Jurkat, Clone E6-1 (cell line): ENCODE measurements at regions not wholly inside any gene's neighbourhood (a gene's known extent, or its start where the extent isn't known, plus 50 kb on each side); places are given as distances from the start of the nearest gene placed in this dataset.
A peak's percentile ranks its signal among the peaks of the same experiment; 100 is the strongest.
"Not testable (repeated sequence)": the region's sequence is repeated elsewhere in the genome, so short reads cannot be mapped to it uniquely, and the experiment has no call there.

Experiments used
- DNase-seq: peaks from one replicate; pipeline ENCODE4 v3.0.0-alpha.2; 2011; ENCODE audit warnings: low read depth, low spot score
- H3K4me3 ChIP-seq: 2 replicates; pipeline ENCODE4 v1.5.1; 2011; ENCODE audit warnings: mild to moderate bottlenecking, low read length, control low read depth, moderate library complexity

DNA sequence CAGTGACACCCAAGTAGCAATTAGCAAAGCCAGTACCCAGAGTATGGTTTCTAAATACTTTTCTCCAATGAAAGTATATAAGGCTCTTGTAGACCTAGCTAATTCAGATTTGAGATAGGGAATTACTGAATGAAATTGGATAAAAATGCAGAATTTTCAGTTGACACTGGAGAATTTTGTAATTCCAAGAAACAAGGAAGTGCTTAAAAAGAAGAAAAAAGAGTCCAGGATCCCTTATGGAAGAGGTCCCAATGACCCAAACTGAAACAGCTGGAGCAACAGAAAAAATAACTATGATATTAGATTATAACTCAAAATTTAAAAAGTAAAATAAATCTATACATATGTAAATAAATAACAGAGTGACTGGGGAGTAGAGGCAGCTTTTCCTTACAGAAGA lies 335.2 kb downstream of the C3orf38 start:
- DNase-seq, result no peak
- H3K4me3 ChIP-seq, result no peak overlapping the region

DNA sequence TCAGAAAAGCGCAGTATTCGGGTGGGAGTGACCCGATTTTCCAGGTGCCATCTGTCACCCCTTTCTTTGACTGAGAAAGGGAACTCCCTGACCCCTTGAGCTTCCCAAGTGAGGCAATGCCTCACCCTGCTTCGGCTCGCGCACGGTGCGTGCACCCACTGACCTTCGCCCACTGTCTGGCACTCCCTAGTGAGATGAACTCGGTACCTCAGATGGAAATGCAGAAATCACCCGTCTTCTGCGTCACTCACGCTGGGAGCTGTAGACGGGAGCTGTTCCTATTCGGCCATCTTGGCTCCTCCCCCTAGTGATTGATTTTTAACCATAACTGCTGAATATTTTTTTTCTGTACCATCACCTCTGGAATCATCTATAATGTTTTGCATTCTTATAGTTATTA lies 359.1 kb downstream of the C3orf38 start:
- not testable (repeated sequence) for DNase-seq, H3K4me3 ChIP-seq

DNA sequence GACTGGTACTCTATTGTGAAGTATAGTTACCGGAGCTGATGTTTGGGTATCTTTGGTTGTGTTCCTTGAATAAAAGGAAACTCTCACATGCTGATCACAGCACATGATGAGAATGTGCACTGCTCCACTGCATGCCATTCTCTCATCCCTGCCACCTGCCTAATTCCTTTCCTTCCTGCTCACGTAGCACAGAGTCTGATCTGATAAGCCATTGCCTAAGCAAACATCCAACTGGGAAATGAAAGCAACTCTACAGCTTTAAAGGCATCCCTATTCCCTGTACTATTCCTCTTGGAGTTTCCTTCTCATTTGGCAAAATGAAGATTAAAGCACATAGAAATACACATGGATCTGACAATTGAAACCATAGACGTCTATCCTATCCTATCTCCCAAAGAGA lies 359.8 kb downstream of the C3orf38 start:
- no peak for DNase-seq

DNA sequence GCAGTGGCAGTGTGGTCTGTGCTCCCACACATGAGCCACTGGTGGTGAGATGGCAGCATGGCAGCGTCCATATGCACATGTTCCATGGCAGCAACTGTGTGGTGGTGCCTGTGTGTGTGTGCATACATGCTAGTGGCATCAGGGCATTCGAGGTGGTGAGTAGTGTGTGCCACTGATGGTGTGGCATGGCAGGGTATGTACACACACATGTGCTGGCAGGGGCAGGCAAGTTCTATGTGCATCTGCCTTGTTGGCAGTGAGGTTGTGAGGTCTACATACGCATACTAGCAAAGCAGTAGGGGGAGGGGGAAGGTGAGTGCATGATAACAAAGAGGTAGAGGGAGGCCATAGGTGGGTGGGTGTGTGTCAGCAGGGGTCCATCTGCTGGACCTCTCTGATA lies 378.7 kb downstream of the C3orf38 start:
- H3K4me3 ChIP-seq, result no peak overlapping the region
- DNase-seq, result no peak

More for the DNA sequence above, 359.8 kb downstream of the C3orf38 start:
- H3K4me3 ChIP-seq, result no peak overlapping the region

DNA sequence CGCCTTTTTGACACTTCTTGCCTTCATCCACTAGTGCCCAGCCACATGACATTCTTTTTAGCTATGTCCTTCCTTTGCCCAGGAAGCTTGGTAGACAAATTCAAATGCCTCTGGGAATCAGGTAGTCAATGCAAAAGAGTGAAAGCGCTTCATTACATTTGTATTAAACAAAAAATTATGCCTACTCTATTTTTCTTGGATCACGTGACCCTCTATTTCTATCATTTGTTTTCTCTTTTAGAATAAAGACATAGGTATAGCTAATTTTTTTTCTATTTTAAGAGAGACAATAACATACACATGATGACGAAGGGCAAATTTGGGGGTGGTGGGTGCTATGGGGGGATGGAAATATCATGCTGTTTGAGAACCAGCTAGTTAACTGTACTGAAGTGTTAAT lies 384.8 kb downstream of the C3orf38 start:
- no peak for DNase-seq
- H3K4me3 ChIP-seq, result no peak overlapping the region

DNA sequence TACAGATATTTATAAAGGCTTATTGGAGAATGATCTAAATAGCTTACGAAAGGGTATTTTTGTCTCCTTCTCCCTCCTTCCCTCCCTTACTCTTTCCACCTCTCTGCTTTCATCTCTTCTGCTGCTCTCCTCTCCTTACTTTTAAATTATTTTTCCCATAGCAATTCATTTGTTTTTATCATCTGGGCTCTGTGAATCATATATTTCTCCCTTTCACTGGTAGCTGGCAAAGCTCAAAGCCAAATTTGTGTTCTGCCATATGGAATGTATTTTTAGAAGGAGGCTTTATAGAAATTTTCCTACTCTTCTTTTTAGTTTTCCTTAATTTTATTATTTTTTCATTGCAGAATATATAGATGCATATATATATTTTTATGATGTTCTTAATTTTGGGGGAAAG lies 385.8 kb downstream of the C3orf38 start:
- no peak for DNase-seq
- H3K4me3 ChIP-seq, result no peak overlapping the region

DNA sequence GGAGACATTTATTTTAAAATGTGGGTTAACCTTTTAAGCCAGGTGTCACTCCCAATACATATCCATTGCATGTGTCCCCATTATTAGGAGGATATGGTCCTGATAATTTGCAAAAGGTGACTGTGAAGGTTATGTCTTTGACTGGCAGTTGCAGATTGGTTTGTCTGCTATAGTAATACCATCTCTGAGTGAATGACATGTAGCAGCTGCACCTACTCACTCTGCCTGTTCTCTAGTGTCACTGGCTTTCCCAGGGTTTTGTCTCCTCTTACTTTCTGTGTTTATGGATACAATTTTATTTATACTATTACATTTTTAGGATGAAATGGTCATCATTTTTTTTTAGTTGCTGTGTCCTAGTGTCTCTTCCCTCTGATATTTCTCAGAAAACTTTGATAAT lies 393.2 kb downstream of the C3orf38 start:
- no peak for DNase-seq

DNA sequence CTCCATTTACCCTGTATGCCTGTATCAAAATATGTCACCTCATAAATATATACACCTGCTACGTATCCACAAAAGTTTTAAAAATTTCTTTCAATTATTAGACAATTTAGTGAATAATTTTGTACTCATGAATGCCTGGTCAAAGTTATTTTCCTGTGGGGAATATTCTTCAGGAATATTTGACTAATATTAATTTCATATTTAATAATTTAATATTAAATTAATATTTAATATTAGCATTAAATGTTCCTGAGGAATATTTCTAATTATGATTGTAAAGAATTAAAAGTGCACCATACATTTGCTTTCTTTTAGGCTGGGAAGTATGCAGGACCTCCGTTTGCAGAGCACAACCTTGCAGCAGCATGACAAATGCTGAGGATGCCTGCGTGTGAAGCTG lies 422.7 kb downstream of the C3orf38 start:
- no peak for DNase-seq
- no peak overlapping the region for H3K4me3 ChIP-seq

More for the DNA sequence above, 393.2 kb downstream of the C3orf38 start:
- no peak overlapping the region for H3K4me3 ChIP-seq

DNA sequence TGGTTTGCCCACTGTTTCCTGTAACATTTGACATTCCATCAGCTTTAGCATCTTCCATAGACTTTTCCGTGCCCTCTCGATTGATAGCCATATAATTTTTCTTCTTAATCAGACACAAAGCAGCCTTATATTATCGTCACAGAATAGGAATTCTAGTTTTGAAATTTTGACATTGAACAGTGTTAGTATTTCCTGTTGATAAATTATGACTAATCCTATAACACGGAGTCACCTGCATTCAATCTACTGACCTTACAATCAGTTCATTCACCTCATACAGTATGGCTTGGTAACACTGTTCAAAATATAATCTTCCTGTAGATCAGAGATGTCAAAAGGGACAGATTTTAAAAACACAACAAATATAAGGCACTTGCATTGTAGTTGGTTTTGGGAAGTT lies 423.7 kb downstream of the C3orf38 start:
- no peak overlapping the region for H3K4me3 ChIP-seq
- DNase-seq, result no peak

DNA sequence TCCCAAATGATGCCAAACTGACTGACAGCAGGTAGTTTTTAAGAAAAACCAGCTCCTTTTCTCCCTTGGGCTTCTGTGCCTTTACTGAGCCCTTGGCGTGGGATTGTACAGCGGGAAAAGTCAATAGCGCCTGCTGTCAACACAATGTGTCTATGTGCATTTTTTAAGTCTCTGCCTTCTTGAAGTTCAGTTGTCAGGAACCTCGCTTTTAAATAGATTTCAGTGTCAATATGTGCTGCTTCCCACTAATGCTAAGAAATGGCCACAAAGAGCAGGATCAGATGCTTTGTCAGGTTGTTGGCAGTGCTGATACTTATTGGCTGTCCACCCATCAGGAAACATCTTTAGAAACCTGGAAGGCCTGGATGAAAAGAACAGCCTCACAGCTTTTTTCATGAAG lies 424.4 kb downstream of the C3orf38 start:
- H3K4me3 ChIP-seq, result no peak overlapping the region
- DNase-seq, result no peak

DNA sequence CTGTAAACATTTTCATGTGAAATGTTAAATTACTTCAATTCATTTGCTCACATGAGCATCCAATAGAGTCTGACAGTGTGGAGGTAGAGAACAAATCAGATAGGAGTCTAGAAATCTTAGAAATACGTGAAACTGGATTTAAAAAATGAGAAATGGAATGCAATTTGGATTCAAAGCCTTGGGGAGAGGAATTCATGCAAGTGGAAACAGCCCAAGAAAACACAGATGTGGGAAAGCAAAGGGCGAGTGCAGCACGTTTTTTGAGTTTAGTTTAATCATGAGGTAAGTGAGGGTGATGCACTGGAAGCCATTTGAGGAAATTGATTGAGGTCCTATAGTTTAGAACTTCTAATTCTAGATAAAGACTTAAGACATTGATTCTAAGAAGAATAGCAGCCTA lies 434.7 kb downstream of the C3orf38 start:
- no peak for DNase-seq

DNA sequence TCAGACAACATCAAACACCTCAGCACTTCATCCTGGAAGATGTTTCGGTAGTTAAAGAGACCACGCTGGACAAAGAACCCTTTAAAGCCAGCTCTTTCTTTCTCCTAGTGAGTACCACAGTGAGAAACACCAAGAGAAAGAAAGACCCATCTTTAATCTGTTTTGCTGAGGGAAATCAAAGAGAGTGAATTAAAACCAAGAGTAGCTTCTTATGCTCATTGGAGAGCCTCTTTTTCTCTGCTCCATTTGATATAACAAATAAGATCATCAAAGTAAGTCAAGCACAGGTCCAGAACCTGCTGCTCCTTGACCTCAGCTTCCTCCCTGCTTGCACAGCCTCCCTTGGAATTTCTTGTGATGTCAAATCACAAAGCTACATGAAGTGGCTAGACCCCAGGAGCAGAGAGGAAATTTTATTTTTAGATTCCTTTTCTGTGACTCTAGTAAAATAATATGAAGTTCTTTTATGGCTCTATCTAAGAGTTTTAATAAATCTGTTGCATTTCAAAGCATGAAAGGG lies 436.4 kb downstream of the C3orf38 start:
- no peak for DNase-seq
- H3K4me3 ChIP-seq, result no peak overlapping the region

More for the DNA sequence above, 434.7 kb downstream of the C3orf38 start:
- no peak overlapping the region for H3K4me3 ChIP-seq

DNA sequence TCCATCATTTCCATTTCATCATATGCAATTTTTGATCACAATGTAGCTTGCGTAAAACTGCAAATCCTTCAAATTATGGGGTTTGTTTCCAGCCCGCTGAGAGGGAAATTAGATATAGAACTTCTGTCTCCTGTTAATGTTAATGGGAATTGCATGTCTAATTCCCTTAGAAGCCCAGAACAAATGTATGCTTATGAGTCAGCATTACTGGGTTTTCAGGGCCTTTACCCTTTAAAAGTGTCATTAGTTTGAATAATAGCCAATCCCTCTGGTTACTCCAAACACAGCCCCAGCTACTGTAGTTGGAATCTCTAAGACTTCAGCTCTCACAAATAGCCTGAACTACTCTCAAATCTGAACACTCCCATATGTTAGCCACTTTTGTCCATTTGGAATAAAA lies 439.4 kb downstream of the C3orf38 start:
- no peak overlapping the region for H3K4me3 ChIP-seq
- no peak for DNase-seq

DNA sequence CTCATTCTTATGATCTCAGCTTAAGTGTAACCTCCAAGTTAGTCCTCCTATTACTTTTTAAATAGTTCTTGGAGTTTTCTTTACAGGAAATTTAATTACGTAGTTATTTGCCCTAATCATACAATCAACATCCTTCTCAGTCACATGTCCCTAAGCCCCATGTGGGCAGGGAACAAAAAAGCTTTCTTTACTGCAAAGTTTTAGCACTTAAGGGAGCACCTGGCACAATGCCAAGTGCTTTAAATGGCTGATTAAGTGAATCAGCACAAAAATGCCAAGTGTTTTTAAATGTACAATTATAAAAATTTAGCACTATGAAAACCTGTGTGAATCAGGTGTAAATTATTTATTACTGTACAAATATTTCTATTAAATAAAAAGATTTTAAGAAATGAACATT lies 445.3 kb downstream of the C3orf38 start:
- DNase-seq, result peak; percentile 10
- no peak overlapping the region for H3K4me3 ChIP-seq

DNA sequence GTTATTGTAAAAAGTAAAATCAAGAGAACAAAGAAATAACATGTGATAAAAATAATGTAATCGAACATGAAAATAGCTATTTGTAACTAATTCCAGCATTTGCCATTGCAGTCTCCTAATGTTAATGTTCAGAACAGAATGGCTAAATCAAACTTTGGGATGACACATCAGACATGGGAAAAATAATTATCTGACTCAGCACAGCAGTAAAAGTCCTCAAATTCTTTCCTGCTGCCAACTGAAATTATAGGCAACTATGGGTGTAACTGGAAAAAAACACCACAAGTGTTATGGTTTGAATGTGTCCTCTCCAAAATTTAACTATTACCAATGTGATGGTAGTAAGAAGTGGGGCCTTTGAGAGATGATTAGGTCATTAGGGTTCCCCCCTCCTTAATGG lies 446.7 kb downstream of the C3orf38 start:
- no peak overlapping the region for H3K4me3 ChIP-seq
- DNase-seq, result no peak

DNA sequence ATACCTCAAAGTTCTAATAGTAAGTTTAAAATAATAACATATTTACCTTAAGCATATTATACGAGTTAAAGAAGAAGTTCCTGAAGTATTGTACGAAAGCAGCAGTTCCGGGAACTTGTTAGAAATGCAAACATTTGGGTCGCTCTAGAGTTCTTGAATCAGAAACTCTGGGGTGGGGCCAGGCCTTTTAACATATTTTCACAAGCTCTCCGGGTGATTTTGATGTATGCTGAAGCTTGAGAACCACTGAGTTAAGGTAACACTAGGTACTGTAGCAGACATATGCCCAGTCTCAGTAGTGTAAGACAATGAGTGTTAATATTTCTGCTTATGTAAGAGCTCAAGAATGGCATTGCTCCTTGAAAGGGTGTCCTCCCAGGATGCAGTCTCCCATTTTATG lies 461.1 kb downstream of the C3orf38 start:
- DNase-seq, result no peak
- no peak overlapping the region for H3K4me3 ChIP-seq

DNA sequence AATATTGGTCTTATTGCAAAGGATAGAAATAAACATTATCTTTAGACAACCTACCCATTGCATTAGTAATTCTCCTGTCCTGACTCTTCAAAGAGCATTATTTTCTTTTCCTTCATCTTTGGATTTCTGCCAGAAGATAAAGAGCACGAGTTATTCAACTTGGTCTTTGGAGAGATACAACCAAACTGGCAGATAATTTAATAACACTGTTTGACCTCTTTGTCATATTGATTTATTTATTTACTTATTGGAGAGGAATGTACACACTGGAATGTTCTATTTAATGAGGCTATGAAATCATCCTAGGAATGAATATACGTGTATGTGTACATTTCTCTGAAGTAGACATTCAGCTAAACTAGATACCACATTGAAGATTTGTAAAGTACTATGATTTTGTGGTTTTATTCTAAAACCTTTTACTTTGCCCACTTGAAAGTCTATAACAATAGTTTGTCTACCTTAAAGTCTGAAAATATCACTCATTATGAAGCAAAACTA lies 462.1 kb downstream of the C3orf38 start:
- DNase-seq, result no peak
- no peak overlapping the region for H3K4me3 ChIP-seq

DNA sequence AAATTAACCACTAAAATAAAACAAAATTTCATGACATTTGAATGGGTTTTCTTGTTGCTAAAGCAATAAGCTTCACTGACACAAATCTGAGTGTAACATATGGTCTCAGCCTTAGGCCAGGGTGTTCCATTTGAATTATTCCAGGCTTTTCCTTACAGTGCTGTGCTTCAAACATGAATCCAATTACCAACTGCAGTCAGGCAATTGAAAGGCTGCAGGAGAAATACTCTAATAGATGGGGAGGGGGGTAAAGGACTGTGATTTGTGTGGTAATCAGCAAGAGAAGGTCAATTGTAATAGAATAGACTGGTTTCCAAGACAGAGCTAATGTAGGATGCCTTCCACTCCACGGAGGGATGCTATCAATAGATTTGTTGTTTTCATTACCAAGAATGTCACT lies 466.7 kb downstream of the C3orf38 start:
- DNase-seq, result no peak
- H3K4me3 ChIP-seq, result no peak overlapping the region

DNA sequence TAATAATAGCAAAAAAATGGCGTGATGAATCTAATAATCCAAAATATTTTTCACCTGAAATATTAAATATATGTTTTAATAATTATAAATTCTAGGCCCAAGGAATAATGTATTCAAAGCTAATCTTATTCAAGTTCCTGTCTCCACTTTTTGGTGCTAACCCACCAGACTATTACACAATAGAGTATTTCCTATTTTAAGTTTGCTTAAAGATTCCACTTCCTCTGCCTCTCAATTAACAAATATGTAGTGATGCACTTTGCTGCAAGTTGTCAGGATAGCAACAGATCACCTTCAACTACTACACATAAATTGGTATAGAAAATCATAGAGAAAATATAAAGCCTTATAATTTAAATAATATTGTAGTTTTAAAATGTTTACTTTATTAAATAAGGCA lies 467.5 kb downstream of the C3orf38 start:
- DNase-seq, result no peak
- H3K4me3 ChIP-seq, result no peak overlapping the region

DNA sequence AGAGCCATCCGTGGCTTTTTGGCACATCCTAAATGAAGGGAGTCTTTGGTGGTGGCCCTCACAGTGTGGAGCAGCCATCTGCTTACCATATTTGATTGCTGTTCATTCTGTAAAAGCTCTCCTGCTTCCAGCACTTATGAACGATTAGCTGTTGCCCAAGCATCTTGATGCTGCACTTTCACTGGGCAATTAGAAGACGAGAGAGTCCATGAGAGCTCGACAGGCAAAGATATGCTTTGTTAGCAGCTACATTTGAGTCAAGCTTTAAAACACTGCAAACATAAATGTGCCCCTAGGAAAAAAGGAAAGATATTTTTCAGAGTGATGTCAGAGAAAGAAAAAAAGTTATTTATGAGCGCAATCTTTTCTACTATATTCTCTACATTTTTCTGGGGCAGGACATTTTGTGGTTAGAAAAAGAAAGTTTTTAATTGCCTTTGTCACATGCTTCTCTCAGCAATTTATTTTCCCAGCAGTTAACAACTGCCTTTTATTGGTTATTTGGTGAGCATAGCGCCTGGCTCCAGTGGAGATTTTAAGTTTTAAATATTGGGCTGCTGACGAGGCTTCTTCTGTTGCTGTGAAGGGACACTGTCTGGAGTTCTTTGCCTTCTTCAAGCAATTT lies 468.4 kb downstream of the C3orf38 start:
- H3K4me3 ChIP-seq, result no peak overlapping the region
- DNase-seq, result no peak

DNA sequence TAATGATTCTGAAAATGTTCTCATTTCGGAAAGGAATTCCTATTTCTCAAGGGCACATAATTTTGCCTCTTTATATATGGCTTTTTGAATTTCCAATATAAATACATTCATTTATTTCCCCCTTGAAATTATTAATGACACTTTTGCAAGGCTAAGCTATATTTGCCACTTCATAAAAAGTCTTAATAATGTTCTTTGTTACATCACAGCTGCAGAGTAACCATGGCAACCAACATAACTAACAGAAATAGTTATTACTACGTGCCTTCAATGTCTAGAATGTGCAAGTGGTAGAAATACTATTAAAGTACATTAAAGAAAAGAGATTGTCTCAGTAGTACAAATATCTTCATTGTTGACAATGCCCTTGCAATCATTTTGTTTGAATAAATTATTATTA lies 471.8 kb downstream of the C3orf38 start:
- no peak for DNase-seq
- H3K4me3 ChIP-seq, result no peak overlapping the region
